ENCODE measurements at regions not wholly inside any gene's neighbourhood (a gene's known extent, or its start where the extent isn't known, plus 50 kb on each side); places are given as distances from the start of the nearest gene placed in this dataset.

DNA sequence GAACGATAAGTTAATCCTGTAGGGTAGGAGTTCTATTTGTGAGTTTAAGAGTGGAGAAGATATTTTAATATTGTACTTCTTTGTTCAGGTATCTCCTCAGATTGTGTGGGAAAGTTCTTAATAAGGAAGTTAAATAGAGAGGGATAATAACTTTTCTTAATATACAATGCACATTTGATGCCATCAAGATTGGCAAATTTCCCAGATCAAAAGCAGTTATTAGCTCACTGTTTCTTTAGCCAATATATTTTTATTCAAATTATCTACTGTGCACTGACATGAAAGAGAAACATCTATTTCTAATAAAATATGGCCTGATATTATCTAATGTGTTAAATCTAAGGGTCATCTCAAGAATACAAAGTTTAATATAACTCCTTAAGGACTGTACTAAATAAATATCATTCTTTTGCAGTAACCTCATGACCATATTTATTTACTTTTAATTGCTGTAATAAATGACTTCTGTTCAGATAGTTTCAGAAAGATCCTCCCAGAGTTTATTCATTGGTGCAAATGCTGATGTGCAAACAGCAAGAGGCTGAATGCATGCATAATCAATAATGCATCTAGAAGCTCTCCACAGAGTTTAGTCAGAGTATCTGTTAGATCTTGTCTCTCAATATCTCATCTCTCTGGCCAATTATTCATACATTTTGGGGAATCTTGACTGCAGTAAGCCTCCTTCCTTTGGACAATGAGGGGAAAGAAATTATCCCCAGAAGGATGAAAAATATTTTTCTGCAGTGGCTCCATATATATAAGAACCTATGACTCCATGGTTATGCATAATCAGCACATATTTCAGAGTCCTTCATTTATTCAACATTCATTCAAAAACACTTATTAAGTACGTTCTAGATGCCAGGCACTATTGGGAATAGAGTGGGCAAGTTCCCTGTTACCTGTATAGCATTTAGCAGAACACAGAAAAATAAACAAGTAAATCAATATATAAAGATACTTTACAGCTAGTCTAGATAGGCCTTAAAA is 85.3 kb downstream of the SPATA31D1 start (continued):
- TF ChIP-seq DIDO1 (tag; IDR thresholded peaks at IDR 0.05; ENCODE audit: low read depth), result no peak
- TF ChIP-seq GATAD2B (IDR thresholded peaks at IDR 0.05; ENCODE audit: borderline replicate concordance), result no peak
- no peak for TF ChIP-seq POU5F1 (IDR thresholded peaks at IDR 0.05; ENCODE audit: borderline replicate concordance, low read depth, low read length, partially characterized antibody)
- TF ChIP-seq, protein P1, sequence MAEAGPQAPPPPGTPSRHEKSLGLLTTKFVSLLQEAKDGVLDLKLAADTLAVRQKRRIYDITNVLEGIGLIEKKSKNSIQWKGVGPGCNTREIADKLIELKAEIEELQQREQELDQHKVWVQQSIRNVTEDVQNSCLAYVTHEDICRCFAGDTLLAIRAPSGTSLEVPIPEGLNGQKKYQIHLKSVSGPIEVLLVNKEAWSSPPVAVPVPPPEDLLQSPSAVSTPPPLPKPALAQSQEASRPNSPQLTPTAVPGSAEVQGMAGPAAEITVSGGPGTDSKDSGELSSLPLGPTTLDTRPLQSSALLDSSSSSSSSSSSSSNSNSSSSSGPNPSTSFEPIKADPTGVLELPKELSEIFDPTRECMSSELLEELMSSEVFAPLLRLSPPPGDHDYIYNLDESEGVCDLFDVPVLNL (CRISPR knock-in tag; IDR thresholded peaks at IDR 0.05; ENCODE audit: low read depth), result no peak
- no peak for TF ChIP-seq FOXM1 (IDR thresholded peaks at IDR 0.05; ENCODE audit: low read depth)
- TF ChIP-seq FOXM1 (CRISPR knock-in tag; IDR thresholded peaks at IDR 0.05; ENCODE audit: low read depth), result no peak
- no peak for TF ChIP-seq SP2 (IDR thresholded peaks at IDR 0.05; ENCODE audit: extremely low read depth, low read depth, low read length, poor library complexity, severe bottlenecking)

GRCh38 chr9:82080265-82080664 is 91.7 kb downstream of the SPATA31D1 start:
- intact Hi-C loops (cut with micrococcal nuclease), result no loop called here
- POLR2A ChIA-PET, result no interaction called here
- no peak for TF ChIP-seq TAF7 (tag; IDR thresholded peaks at IDR 0.05)
- no peak for TF ChIP-seq ATF3 (IDR thresholded peaks at IDR 0.05)
- TF ChIP-seq ATF3 (CRISPR knock-in tag; conservative IDR thresholded peaks at IDR 0.05), result no peak
- TF ChIP-seq ZNF717 (CRISPR knock-in tag; IDR thresholded peaks at IDR 0.05), result no peak
- no peak for TF ChIP-seq PHF20 (IDR thresholded peaks at IDR 0.05; ENCODE audit: partially characterized antibody)
- no peak for TF ChIP-seq RFX5 (IDR thresholded peaks at IDR 0.05; ENCODE audit: low read depth, low read length)
- no peak for TF ChIP-seq GATA2 (CRISPR knock-in tag; IDR thresholded peaks at IDR 0.05)
- no peak for TF ChIP-seq NCOA2 (IDR thresholded peaks at IDR 0.05; ENCODE audit: partially characterized antibody in 2 of 2)
- no peak for TF ChIP-seq RHOXF2B (CRISPR knock-in tag; conservative IDR thresholded peaks at IDR 0.05)
- TF ChIP-seq ZNF124 (CRISPR knock-in tag; IDR thresholded peaks at IDR 0.05), result no peak
- no peak for TF ChIP-seq HNRNPUL1 (IDR thresholded peaks at IDR 0.05; ENCODE audit: low read length)
- TF ChIP-seq SREBF1 (IDR thresholded peaks at IDR 0.05; ENCODE audit: borderline replicate concordance, low read depth, low read length), result no peak
- TF ChIP-seq ZNF584 (CRISPR knock-in tag; IDR thresholded peaks at IDR 0.05; ENCODE audit: low read depth), result no peak
- no peak for TF ChIP-seq ZC3H4 (CRISPR knock-in tag; IDR thresholded peaks at IDR 0.05; ENCODE audit: borderline replicate concordance)

More at GRCh38 chr9:82080265-82080664, 91.7 kb downstream of the SPATA31D1 start:
- H3K9me3 ChIP-seq (replicated peaks; ENCODE audit: control insufficient read depth, insufficient read depth, low read depth, low read length), result no peaks in the 10 kb centered on the region
- FAIRE-seq (no peak), DNase-seq (ENCODE audit: extremely low read depth in 1 of 4, low spot score in 3 of 4) (no peak), ATAC-seq (no peak)
- no peak overlapping the region for H3K4me2 ChIP-seq (ENCODE audit: insufficient read depth, low read length)
- H3K4me1 ChIP-seq (replicated peaks in 1 of 2; ENCODE audit: control insufficient read depth in 2 of 2, insufficient read depth in 2 of 2, low read length in 2 of 2), result no peaks in the 10 kb centered on the region
- no TSS peak for BruUV-seq (replicated peaks)
- CTCF ChIA-PET (ENCODE audit: low intra/inter-chr PET ratio), result no interaction called here
- no peak overlapping the region for H3K27ac ChIP-seq (ENCODE audit: extremely low read depth, low read depth, low read length)
- no peak overlapping the region for H3K9ac ChIP-seq (ENCODE audit: insufficient read depth in 1 of 2, low read depth in 2 of 2, low read length in 2 of 2)
- no peaks in the 10 kb centered on the region for H3K79me2 ChIP-seq (ENCODE audit: control insufficient read depth, insufficient read depth, low read length)
- H2AFZ ChIP-seq (ENCODE audit: low read depth, low read length), result no peak overlapping the region
- no peaks in the 10 kb centered on the region for H4K20me1 ChIP-seq (replicated peaks; ENCODE audit: control insufficient read depth, insufficient read depth, low read length)
- H3K36me3 ChIP-seq (ENCODE audit: control insufficient read depth, insufficient read depth, low read length), result no peaks in the 10 kb centered on the region
- H3K9me1 ChIP-seq (ENCODE audit: control insufficient read depth, insufficient read depth, low read length), result no peaks in the 10 kb centered on the region
- no peak overlapping the region for H3K4me3 ChIP-seq
- in situ Hi-C loops (cut with MboI), result no loop called here
- H3K27me3 ChIP-seq (ENCODE audit: control insufficient read depth in 2 of 2, insufficient read depth in 2 of 2, low read length in 2 of 2), result no peaks in the 10 kb centered on the region

All from K562 (cell line).